GM23338 (cell line): ENCODE measurements at regions not wholly inside any gene's neighbourhood (a gene's known extent, or its start where the extent isn't known, plus 50 kb on each side); places are given as distances from the start of the nearest gene placed in this dataset.

Source experiments
- ATAC-seq: fragments of 200-7000 bp; cut with Tn5 transposase; 3 replicates; pipeline ENCODE4 v1.9.1; 2020
- DNase-seq: peaks from one replicate; pipeline ENCODE4 v3.0.0-alpha.2; 2015; ENCODE audit warnings: low spot score
- H2AFZ ChIP-seq: fragments of 200-600 bp; sonication (generic); 2 replicates; pipeline ENCODE4 v1.8.0; 2016; ENCODE audit warnings: antibody characterized with exemption, mild to moderate bottlenecking, moderate library complexity
- H3F3A ChIP-seq: fragments of 200-600 bp; sonication (generic); replicated peaks from 2 replicates; pipeline ENCODE4 v1.8.0; 2017; ENCODE audit warnings: antibody characterized with exemption, mixed run types, low read depth
- H3K27ac ChIP-seq: fragments of 200-600 bp; sonication (generic); 2 replicates; pipeline ENCODE4 v1.6.1; 2016; ENCODE audit warnings: low read depth
- H3K27me3 ChIP-seq: fragments of 200-600 bp; sonication (generic); 2 replicates; pipeline ENCODE4 v1.8.0; 2016; ENCODE audit warnings: mild to moderate bottlenecking, mixed run types, moderate library complexity; ENCODE audit not compliant: insufficient read depth
- H3K36me3 ChIP-seq: fragments of 200-600 bp; sonication (generic); 2 replicates; pipeline ENCODE4 v1.8.0; 2016; ENCODE audit warnings: mild to moderate bottlenecking; ENCODE audit not compliant: insufficient read depth
- H3K4me1 ChIP-seq: fragments of 200-600 bp; sonication (generic); 2 replicates; pipeline ENCODE4 v1.8.0; 2016; ENCODE audit warnings: mild to moderate bottlenecking, moderate library complexity; ENCODE audit not compliant: insufficient read depth
- H3K4me2 ChIP-seq: fragments of 200-600 bp; sonication (generic); 2 replicates; pipeline ENCODE4 v1.7.1; 2017; ENCODE audit warnings: mixed run types
- H3K4me3 ChIP-seq: fragments of 200-600 bp; sonication (generic); 2 replicates; pipeline ENCODE4 v1.6.1; 2016; ENCODE audit warnings: mixed run types
- H3K79me2 ChIP-seq: fragments of 200-600 bp; sonication (generic); replicated peaks from 2 replicates; pipeline ENCODE4 v1.8.0; 2017; ENCODE audit warnings: mild to moderate bottlenecking; ENCODE audit not compliant: insufficient read depth
- H3K9me2 ChIP-seq: fragments of 200-600 bp; sonication (generic); 2 replicates; pipeline ENCODE4 v1.8.0; 2017; ENCODE audit not compliant: insufficient read depth
- H4K20me1 ChIP-seq: fragments of 200-600 bp; sonication (generic); replicated peaks from 2 replicates; pipeline ENCODE4 v1.8.0; 2017; ENCODE audit warnings: mild to moderate bottlenecking; ENCODE audit not compliant: insufficient read depth
- H3K27ac Mint-ChIP-seq: 2 replicates; pipeline ENCODE4 v1.8.0; 2020; ENCODE audit warnings: inconsistent platforms, mild to moderate bottlenecking, moderate library complexity, mixed read lengths
- H3K27me3 Mint-ChIP-seq: 3 replicates; pipeline ENCODE4 v1.8.0; 2022; ENCODE audit warnings: low read depth, mild to moderate bottlenecking, moderate library complexity, mixed read lengths, inconsistent platforms; ENCODE audit not compliant: insufficient read depth, poor library complexity
- H3K36me3 Mint-ChIP-seq: 3 replicates; pipeline ENCODE4 v1.8.0; 2021; ENCODE audit warnings: low read depth, mild to moderate bottlenecking, inconsistent platforms, moderate library complexity, mixed read lengths
- H3K4me1 Mint-ChIP-seq: 3 replicates; pipeline ENCODE4 v1.8.0; 2020; ENCODE audit warnings: mild to moderate bottlenecking, inconsistent platforms, mixed read lengths
- H3K4me3 Mint-ChIP-seq: 3 replicates; pipeline ENCODE4 v1.8.0; 2021; ENCODE audit warnings: moderate library complexity, mild to moderate bottlenecking, inconsistent platforms, mixed read lengths
- H3K9me3 Mint-ChIP-seq: 3 replicates; pipeline ENCODE4 v1.8.0; 2020; ENCODE audit warnings: moderate library complexity, mild to moderate bottlenecking, inconsistent platforms, mixed read lengths
- CREB1 ChIP-seq: fragments of 250-450 bp; sonication (Bioruptor Pico); IDR thresholded peaks from 2 replicates; pipeline ENCODE4 v1.5.0; 2020; ENCODE audit warnings: low read depth, mild to moderate bottlenecking, moderate library complexity
- CTCF ChIP-seq, 2 experiments: fragments of 200-600 bp in 1 of 2; sonication (generic) in 1 of 2; conservative IDR thresholded peaks; 2 replicates each; pipeline versions ENCODE4 v1.5.1 to v1.6.1; 2016 to 2017; ENCODE audit warnings: antibody characterized with exemption in 2 of 2, low read depth in 2 of 2, mild to moderate bottlenecking in 2 of 2, moderate library complexity in 1 of 2
- ETS1 ChIP-seq: IDR thresholded peaks from 2 replicates; pipeline ENCODE4 v1.6.1; 2016; ENCODE audit warnings: antibody characterized with exemption
- EZH2 ChIP-seq: fragments of 200-600 bp; sonication (generic); IDR thresholded peaks from one replicate; pipeline ENCODE4 v1.8.0; 2017; ENCODE audit warnings: antibody characterized with exemption, mild to moderate bottlenecking, low read depth; ENCODE audit not compliant: unreplicated experiment
- EZH2phosphoT487 ChIP-seq: fragments of 200-600 bp; sonication (generic); IDR thresholded peaks from one replicate; pipeline ENCODE4 v1.8.1; 2018; ENCODE audit warnings: antibody characterized with exemption; ENCODE audit not compliant: unreplicated experiment
- JUNB ChIP-seq: IDR thresholded peaks from one replicate; pipeline ENCODE4 v1.6.1; 2016; ENCODE audit warnings: antibody characterized with exemption; ENCODE audit not compliant: unreplicated experiment
- NANOG ChIP-seq: IDR thresholded peaks from 2 replicates; pipeline ENCODE4 v1.6.1; 2016; ENCODE audit warnings: antibody characterized with exemption, borderline replicate concordance
- POLR2AphosphoS5 ChIP-seq: IDR thresholded peaks from 2 replicates; pipeline ENCODE4 v1.6.1; 2016; ENCODE audit warnings: antibody characterized with exemption, low read depth
- REST ChIP-seq: IDR thresholded peaks from one replicate; pipeline ENCODE4 v1.6.1; 2018; ENCODE audit warnings: antibody characterized with exemption; ENCODE audit not compliant: unreplicated experiment
- STAT1 ChIP-seq: IDR thresholded peaks from one replicate; pipeline ENCODE4 v1.6.1; 2016; ENCODE audit warnings: antibody characterized with exemption; ENCODE audit not compliant: unreplicated experiment
- ZNF114 ChIP-seq: fragments of 250-450 bp; sonication (Bioruptor Pico); IDR thresholded peaks from 2 replicates; pipeline ENCODE4 v1.5.0; 2020; ENCODE audit warnings: mild to moderate bottlenecking, moderate library complexity
- ZNF331 ChIP-seq: fragments of 250-450 bp; sonication (Bioruptor Pico); IDR thresholded peaks from 2 replicates; pipeline ENCODE4 v1.5.0; 2020; ENCODE audit warnings: low read depth, mild to moderate bottlenecking, moderate library complexity
- ZNF462 ChIP-seq: fragments of 250-450 bp; sonication (Bioruptor Pico); IDR thresholded peaks from 2 replicates; pipeline ENCODE4 v1.5.0; 2020; ENCODE audit warnings: mild to moderate bottlenecking, moderate library complexity

- peaks cover 8% of the 10 kb centered on the region for H3K4me1 ChIP-seq
Observed at GRCh38 chr17:73954951-73955350, 248.5 kb upstream of the RPL38 start.

More at GRCh38 chr17:73954951-73955350, 248.5 kb upstream of the RPL38 start:
- H3K9me3 Mint-ChIP-seq: peaks cover 5% of the 10 kb centered on the region
- no peak overlapping the region for H3K4me2 ChIP-seq
- no peaks in the 10 kb centered on the region for H4K20me1 ChIP-seq
- no peaks in the 10 kb centered on the region for H3F3A ChIP-seq
- peaks cover 5% of the 10 kb centered on the region; the same call in 1 of the 2 replicates for H3K9me2 ChIP-seq
- no peak overlapping the region for H3K27ac ChIP-seq
- DNase-seq (no peak), ATAC-seq (no peak)
- H3K36me3 ChIP-seq: no peaks in the 10 kb centered on the region
- peaks cover 10% of the 10 kb centered on the region for H3K27me3 Mint-ChIP-seq
- no peak overlapping the region for H2AFZ ChIP-seq
- TF ChIP-seq NANOG (no peak), ZNF331 (CRISPR knock-in tag) (no peak), EZH2phosphoT487 (no peak), POLR2AphosphoS5 (no peak), ETS1 (no peak), STAT1 (no peak), REST (no peak), JUNB (no peak), EZH2 (no peak), ZNF462 (CRISPR knock-in tag) (no peak), ZNF114 (CRISPR knock-in tag) (no peak), CREB1 (CRISPR knock-in tag) (no peak), CTCF (conservative IDR thresholded peaks at IDR 0.05; ENCODE audit: low read depth in 2 of 2) (no peak)
- H3K4me3 ChIP-seq: no peak overlapping the region
- H3K4me1 Mint-ChIP-seq: peaks cover 13% of the 10 kb centered on the region
- H3K27ac Mint-ChIP-seq: no peak overlapping the region
- peaks cover 3% of the 10 kb centered on the region for H3K36me3 Mint-ChIP-seq
- H3K27me3 ChIP-seq: peaks cover 27% of the 10 kb centered on the region
- H3K79me2 ChIP-seq: no peaks in the 10 kb centered on the region
- no peak overlapping the region for H3K4me3 Mint-ChIP-seq
